Peyer's patch (tissue), 4 donors: ENCODE measurements at regions not wholly inside any gene's neighbourhood (a gene's known extent, or its start where the extent isn't known, plus 50 kb on each side); places are given as distances from the start of the nearest gene placed in this dataset.

ENCODE experiments used
- CTCF ChIP-seq, 6 experiments: fragments of 450-650 bp in 4 of 6; fragments of 200-600 bp in 2 of 6; sonication (generic) in 1 of 6; IDR thresholded peaks; one replicate each; pipeline ENCODE4 v1.5.1; 2017 to 2019; ENCODE audit warnings: antibody characterized with exemption in 6 of 6, mild to moderate bottlenecking in 3 of 6, moderate library complexity in 1 of 6
- POLR2A ChIP-seq, 2 donors: fragments of 450-650 bp; IDR thresholded peaks; one replicate each; pipeline ENCODE4 v1.5.1; 2017; ENCODE audit warnings: antibody characterized with exemption in 2 of 2, mild to moderate bottlenecking in 2 of 2, moderate library complexity in 2 of 2

- TF ChIP-seq CTCF (IDR thresholded peaks at IDR 0.05) (no peak), POLR2A (IDR thresholded peaks at IDR 0.05) (no peak)
Measured at GRCh38 chr5:3080366-3080765, 328.9 kb upstream of the IRX2 start.
